ENCODE measurements at regions not wholly inside any gene's neighbourhood (a gene's known extent, or its start where the extent isn't known, plus 50 kb on each side); places are given as distances from the start of the nearest gene placed in this dataset.

DNA sequence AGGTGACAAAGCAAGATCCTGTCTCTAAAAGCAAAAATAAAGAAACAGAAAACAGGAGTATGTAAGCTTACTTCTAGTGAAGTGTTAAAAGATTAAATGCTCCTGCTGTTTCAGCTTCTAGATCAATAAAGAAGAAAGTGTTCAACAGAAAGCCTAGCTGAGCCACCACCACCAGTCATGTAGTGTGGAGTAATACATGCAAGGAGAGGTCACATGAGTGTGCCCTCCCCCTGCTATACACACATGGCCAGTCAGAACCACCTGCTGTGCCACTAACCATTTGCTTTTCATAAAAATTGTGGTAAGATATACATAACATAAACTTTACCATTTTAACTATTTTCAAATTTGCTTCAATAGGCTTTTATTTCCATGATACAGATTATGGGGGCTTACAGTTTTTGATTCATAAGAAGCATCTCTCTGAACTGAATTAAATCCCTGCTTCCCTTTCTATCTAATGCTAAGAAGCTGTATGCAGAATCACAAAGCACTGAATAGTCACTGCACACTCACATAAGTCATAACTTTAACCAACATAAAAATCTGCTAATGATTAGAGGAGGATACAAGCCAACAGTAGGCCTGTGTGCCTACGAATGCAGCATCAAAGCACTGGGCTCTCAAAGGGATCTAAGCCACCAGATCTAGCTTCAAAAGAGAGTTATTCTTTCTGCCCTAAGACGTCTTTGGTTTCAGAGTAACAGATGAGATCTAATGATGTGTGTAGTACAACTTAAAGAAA lies 515.5 kb downstream of the C12orf50 start:
- TF ChIP-seq POLR2A (IDR thresholded peaks at IDR 0.05) (no peak), POLR2AphosphoS5 (IDR thresholded peaks at IDR 0.05) (no peak)
- TF ChIP-seq, protein P1, sequence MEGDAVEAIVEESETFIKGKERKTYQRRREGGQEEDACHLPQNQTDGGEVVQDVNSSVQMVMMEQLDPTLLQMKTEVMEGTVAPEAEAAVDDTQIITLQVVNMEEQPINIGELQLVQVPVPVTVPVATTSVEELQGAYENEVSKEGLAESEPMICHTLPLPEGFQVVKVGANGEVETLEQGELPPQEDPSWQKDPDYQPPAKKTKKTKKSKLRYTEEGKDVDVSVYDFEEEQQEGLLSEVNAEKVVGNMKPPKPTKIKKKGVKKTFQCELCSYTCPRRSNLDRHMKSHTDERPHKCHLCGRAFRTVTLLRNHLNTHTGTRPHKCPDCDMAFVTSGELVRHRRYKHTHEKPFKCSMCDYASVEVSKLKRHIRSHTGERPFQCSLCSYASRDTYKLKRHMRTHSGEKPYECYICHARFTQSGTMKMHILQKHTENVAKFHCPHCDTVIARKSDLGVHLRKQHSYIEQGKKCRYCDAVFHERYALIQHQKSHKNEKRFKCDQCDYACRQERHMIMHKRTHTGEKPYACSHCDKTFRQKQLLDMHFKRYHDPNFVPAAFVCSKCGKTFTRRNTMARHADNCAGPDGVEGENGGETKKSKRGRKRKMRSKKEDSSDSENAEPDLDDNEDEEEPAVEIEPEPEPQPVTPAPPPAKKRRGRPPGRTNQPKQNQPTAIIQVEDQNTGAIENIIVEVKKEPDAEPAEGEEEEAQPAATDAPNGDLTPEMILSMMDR (IDR thresholded peaks at IDR 0.05 in 8 of 11, conservative IDR thresholded peaks at IDR 0.05 in 3 of 11): no peak
